HepG2 (cell line): ENCODE measurements at regions not wholly inside any gene's neighbourhood (a gene's known extent, or its start where the extent isn't known, plus 50 kb on each side); places are given as distances from the start of the nearest gene placed in this dataset.

Experiments used
- ATAC-seq: fragments of 200-7000 bp; cut with Tn5 transposase; 3 replicates; pipeline ENCODE4 v1.9.1; 2020; ENCODE audit warnings: mild to moderate bottlenecking, moderate library complexity
- BruUV-seq: library from RNA; stranded (reverse); fragments of 400-500 nt; replicated peaks from 2 replicates; lab custom pipeline; 2021; lab: Mats Ljungman, UMichigan
- CTCF ChIA-PET: fragments of 300-600 bp; formaldehyde crosslinking; extraction: SDS; loops from one replicate; lab custom pipeline; 2021; ENCODE audit warnings: low total read pairs, inconsistent platforms, low intra/inter-chr PET ratio; lab: Yijun Ruan, JAX
- POLR2A ChIA-PET: fragments of 350-600 bp; sonication (Branson Sonifier 250); formaldehyde crosslinking; loops from one replicate; lab custom pipeline; 2020; ENCODE audit warnings: antibody characterized with exemption, inconsistent platforms; lab: Yijun Ruan, JAX
- DNase-seq: peaks from one replicate; pipeline ENCODE4 v3.0.0-alpha.2; 2015; ENCODE audit warnings: low spot score
- FAIRE-seq: peaks from 3 replicates; lab custom pipeline; 2011; peaks lifted over from hg19 to GRCh38; lab: Jason Lieb, UNC
- H2AFZ ChIP-seq: one replicate; pipeline ENCODE4 v1.6.1; 2011; ENCODE audit warnings: low read length, inconsistent platforms
- H3K27ac ChIP-seq: fragments of 300-600 bp; 3 replicates; pipeline ENCODE4 v1.8.0; 2011; ENCODE audit warnings: mixed run types, mild to moderate bottlenecking, mixed read lengths, low read length, inconsistent platforms; ENCODE audit not compliant: insufficient read depth; ENCODE audit errors: extremely low read length
- H3K27me3 ChIP-seq, 2 experiments: fragments of 200-600 bp in 1 of 2; 2 replicates in 1 of 2; 3 replicates in 1 of 2; pipeline versions ENCODE4 v1.6.0 to v1.8.0; 2011; ENCODE audit warnings: low read length in 2 of 2, mild to moderate bottlenecking in 2 of 2, moderate library complexity in 2 of 2, inconsistent platforms in 1 of 2; ENCODE audit not compliant: insufficient read depth in 2 of 2, control insufficient read depth in 1 of 2
- H3K36me3 ChIP-seq, 2 experiments: fragments of 200-600 bp in 1 of 2; replicated peaks in 1 of 2; 2 replicates in 1 of 2; 3 replicates in 1 of 2; pipeline versions ENCODE4 v1.5.1 to v1.8.0; 2011; ENCODE audit warnings: low read length in 2 of 2, inconsistent platforms in 1 of 2; ENCODE audit not compliant: insufficient read depth in 2 of 2, control insufficient read depth in 1 of 2
- H3K4me1 ChIP-seq: 2 replicates; pipeline ENCODE4 v1.5.1; 2012; ENCODE audit warnings: low read length, inconsistent platforms; ENCODE audit not compliant: insufficient read depth
- H3K4me2 ChIP-seq: 2 replicates; pipeline ENCODE4 v1.6.0; 2011; ENCODE audit warnings: low read depth, low read length, inconsistent platforms
- H3K4me3 ChIP-seq, 3 experiments: fragments of 200-600 bp in 1 of 3; sonication (generic), shearing (Covaris generic) in 1 of 3; replicated peaks in 1 of 3; 2 replicates each; pipeline ENCODE4 v1.5.1; 2011 to 2016; ENCODE audit warnings: low read length in 3 of 3, inconsistent platforms in 2 of 3, low read depth in 2 of 3, mild to moderate bottlenecking in 2 of 3, control low read depth in 1 of 3, mixed read lengths in 1 of 3; ENCODE audit not compliant: insufficient read depth in 1 of 3
- H3K79me2 ChIP-seq: one replicate; pipeline ENCODE4 v1.6.1; 2011; ENCODE audit warnings: low read length, inconsistent platforms; ENCODE audit not compliant: insufficient read depth
- H3K9ac ChIP-seq: 2 replicates; pipeline ENCODE4 v1.6.0; 2011; ENCODE audit warnings: mild to moderate bottlenecking, low read depth, low read length, inconsistent platforms; ENCODE audit not compliant: insufficient read depth
- H3K9me3 ChIP-seq: 2 replicates; pipeline ENCODE4 v1.5.1; 2012; ENCODE audit warnings: mild to moderate bottlenecking, low read length
- H4K20me1 ChIP-seq: 2 replicates; pipeline ENCODE4 v1.6.0; 2011; ENCODE audit warnings: inconsistent platforms, mild to moderate bottlenecking, low read length, moderate library complexity; ENCODE audit not compliant: insufficient read depth
- EZH2 ChIP-seq: conservative IDR thresholded peaks from 2 replicates; pipeline ENCODE4 v1.6.1; 2012; ENCODE audit warnings: mild to moderate bottlenecking, low read depth, low read length, moderate library complexity
- HBP1 ChIP-seq: IDR thresholded peaks from 2 replicates; pipeline ENCODE4 v1.6.1; 2016; ENCODE audit warnings: low read depth, control low read depth
- HDAC2 ChIP-seq: sonication (generic); formaldehyde crosslinking; IDR thresholded peaks from 2 replicates; pipeline ENCODE4 v1.4.0; 2020; ENCODE audit warnings: missing genetic modification reagents
- HHEX ChIP-seq: IDR thresholded peaks from 2 replicates; pipeline ENCODE4 v1.6.1; 2016; ENCODE audit warnings: control low read depth
- HOXA5 ChIP-seq: sonication (generic); formaldehyde crosslinking; IDR thresholded peaks from 2 replicates; pipeline ENCODE4 v1.4.0; 2020; ENCODE audit warnings: missing genetic modification reagents
- MAFK ChIP-seq, 2 experiments: IDR thresholded peaks in 1 of 2; conservative IDR thresholded peaks in 1 of 2; 2 replicates each; pipeline ENCODE4 v1.6.1; 2011; ENCODE audit warnings: improper control_type of control experiment in 2 of 2, low read length in 2 of 2
- MEIS2 ChIP-seq: sonication (generic); formaldehyde crosslinking; IDR thresholded peaks from 2 replicates; pipeline ENCODE4 v1.9.0; 2021; ENCODE audit warnings: mild to moderate bottlenecking, missing genetic modification reagents
- NR2C2 ChIP-seq: sonication (generic); formaldehyde crosslinking; IDR thresholded peaks from 2 replicates; pipeline ENCODE4 v1.4.0; 2020; ENCODE audit warnings: missing genetic modification reagents, mild to moderate bottlenecking, moderate library complexity, borderline replicate concordance
- PCBP2 ChIP-seq: fragments of 200-400 bp; formaldehyde crosslinking; optimal IDR thresholded peaks from 2 replicates; pipeline ENCODE3; 2018; ENCODE audit warnings: low read length, low read depth; ENCODE audit not compliant: poor library complexity, severe bottlenecking
- PRDM15 ChIP-seq: sonication (generic); formaldehyde crosslinking; IDR thresholded peaks from 2 replicates; pipeline ENCODE4 v1.4.0; 2020; ENCODE audit warnings: missing genetic modification reagents
- RELA ChIP-seq: sonication (generic); formaldehyde crosslinking; IDR thresholded peaks from 2 replicates; pipeline ENCODE4 v1.4.0; 2020; ENCODE audit warnings: missing genetic modification reagents
- RFXAP ChIP-seq: sonication (generic); formaldehyde crosslinking; IDR thresholded peaks from 2 replicates; pipeline ENCODE4 v1.4.0; 2020; ENCODE audit warnings: missing genetic modification reagents, borderline replicate concordance
- ZNF234 ChIP-seq: sonication (generic); formaldehyde crosslinking; conservative IDR thresholded peaks from 2 replicates; pipeline ENCODE4 v1.5.1; 2020; ENCODE audit warnings: mild to moderate bottlenecking, missing genetic modification reagents
- ZNF597 ChIP-seq: sonication (generic); formaldehyde crosslinking; IDR thresholded peaks from 2 replicates; pipeline ENCODE4 v1.5.0; 2020; ENCODE audit warnings: missing genetic modification reagents
- ZNF598 ChIP-seq: sonication (generic); formaldehyde crosslinking; IDR thresholded peaks from 2 replicates; pipeline ENCODE4 v1.5.1; 2020; ENCODE audit warnings: mild to moderate bottlenecking, missing genetic modification reagents, borderline replicate concordance
- ZNF605 ChIP-seq: sonication (generic); formaldehyde crosslinking; IDR thresholded peaks from 2 replicates; pipeline ENCODE4 v1.8.0; 2022; ENCODE audit warnings: mild to moderate bottlenecking, missing genetic modification reagents
- ZNF782 ChIP-seq: sonication (generic); formaldehyde crosslinking; IDR thresholded peaks from 2 replicates; pipeline ENCODE4 v1.4.0; 2020; ENCODE audit warnings: missing genetic modification reagents, mild to moderate bottlenecking, borderline replicate concordance
- ZNF841 ChIP-seq: sonication (generic); formaldehyde crosslinking; IDR thresholded peaks from 2 replicates; pipeline ENCODE4 v1.8.1; 2023; ENCODE audit warnings: missing genetic modification reagents, borderline replicate concordance
- ZUFSP ChIP-seq: sonication (generic); formaldehyde crosslinking; IDR thresholded peaks from 2 replicates; pipeline ENCODE4 v1.9.0; 2021; ENCODE audit warnings: missing genetic modification reagents, mild to moderate bottlenecking, borderline replicate concordance
- WGBS: methylation state at CpG from one replicate; pipeline ENCODE4 v1.1.6; 2017; ENCODE audit warnings: low lambda C conversion rate; 5-methylcytosine and 5-hydroxymethylcytosine counted together
- in situ Hi-C: cut with HindIII; loops from 2 replicates; pipeline ENCODE4 v1.10.0; 2017; ENCODE audit warnings: low pct_unique_long_range_greater_than_20kb; ENCODE audit not compliant: extremely low pct_ligation_motif_present
- intact Hi-C: fragments of 100-400 bp; cut with micrococcal nuclease; formaldehyde crosslinking; loops from one replicate; pipeline ENCODE4 v1.10.0; 2022; ENCODE audit not compliant: unreplicated experiment

- POLR2A ChIA-PET, result no interaction called here
- no peaks in the 10 kb centered on the region for H3K36me3 ChIP-seq
- no TSS peak for BruUV-seq
- intact Hi-C loops (no loop called here), in situ Hi-C loops (no loop called here)
- H4K20me1 ChIP-seq, result 0 out of 2 replicates have a peak, but pooled peaks cover 2% of the 10 kb centered on the region
- no peak overlapping the region for H3K4me2 ChIP-seq
- WGBS, result 33% methylated on average over 7 of the region's 7 CpGs
- no peaks in the 10 kb centered on the region for H3K4me1 ChIP-seq
- H3K9me3 ChIP-seq, result no peaks in the 10 kb centered on the region
- no peak overlapping the region for H3K27ac ChIP-seq
- no peak overlapping the region for H3K9ac ChIP-seq
- TF ChIP-seq RELA (CRISPR knock-in tag), result no peak
- TF ChIP-seq HBP1 (CRISPR knock-in tag), result no peak
- TF ChIP-seq ZUFSP (CRISPR knock-in tag), result no peak
- TF ChIP-seq HDAC2, result no peak
- no peak for TF ChIP-seq NR2C2 (CRISPR knock-in tag)
- no peak for TF ChIP-seq RFXAP
- TF ChIP-seq MAFK (conservative IDR thresholded peaks at IDR 0.05 in 1 of 2, IDR thresholded peaks at IDR 0.05 in 1 of 2; ENCODE audit: low read length in 2 of 2), result no peak
- no peak for TF ChIP-seq ZNF598 (CRISPR knock-in tag)
- no peak for TF ChIP-seq PCBP2
- no peak for TF ChIP-seq ZNF597
- no peak for TF ChIP-seq ZNF782 (CRISPR knock-in tag)
- TF ChIP-seq ZNF841, result no peak
- no peak for TF ChIP-seq MEIS2
- TF ChIP-seq HHEX (CRISPR knock-in tag), result no peak
- TF ChIP-seq EZH2, result no peak
- no peak for TF ChIP-seq ZNF234 (CRISPR knock-in tag)
- TF ChIP-seq HOXA5 (CRISPR knock-in tag), result no peak
- TF ChIP-seq ZNF605 (CRISPR knock-in tag), result no peak
- TF ChIP-seq PRDM15 (CRISPR knock-in tag), result no peak
- CTCF ChIA-PET, result interaction anchor here (0.8 kb wide), 1 partner anchor 54 kb away, joined by 3 read pairs; the partner anchor contains the start of gene FOXD2
- DNase-seq, result no peak
- H3K27me3 ChIP-seq, result peaks cover 7 to 93% of the 10 kb centered on the region in 2 experiments; a peak in 4 of 5 replicates
- FAIRE-seq, result no peak
- peak; percentile 64 for ATAC-seq
- no peaks in the 10 kb centered on the region for H3K79me2 ChIP-seq
- no peak overlapping the region for H3K4me3 ChIP-seq
- H2AFZ ChIP-seq, result no peak overlapping the region
Measured at GRCh38 chr1:47491341-47491753, 53.5 kb downstream of the FOXD2 start.
